ENCODE measurements at regions not wholly inside any gene's neighbourhood (a gene's known extent, or its start where the extent isn't known, plus 50 kb on each side); places are given as distances from the start of the nearest gene placed in this dataset.

GRCh38 chr6:48057601-48058000 lies 53.4 kb downstream of the PTCHD4 start:
- Histone ChIP-seq H3K9me3 (no peaks in the 10 kb centered on the region), H3K4me1 (no peaks in the 10 kb centered on the region), H3K27ac (no peak overlapping the region), H3K4me3 (no peak overlapping the region), H3K27me3 (no peaks in the 10 kb centered on the region), H3K36me3 (no peaks in the 10 kb centered on the region)
- ATAC-seq: no peak
- intact Hi-C loops (cut with DNase I): no loop called here
- no peak for DNase-seq
- TF ChIP-seq, protein P1, sequence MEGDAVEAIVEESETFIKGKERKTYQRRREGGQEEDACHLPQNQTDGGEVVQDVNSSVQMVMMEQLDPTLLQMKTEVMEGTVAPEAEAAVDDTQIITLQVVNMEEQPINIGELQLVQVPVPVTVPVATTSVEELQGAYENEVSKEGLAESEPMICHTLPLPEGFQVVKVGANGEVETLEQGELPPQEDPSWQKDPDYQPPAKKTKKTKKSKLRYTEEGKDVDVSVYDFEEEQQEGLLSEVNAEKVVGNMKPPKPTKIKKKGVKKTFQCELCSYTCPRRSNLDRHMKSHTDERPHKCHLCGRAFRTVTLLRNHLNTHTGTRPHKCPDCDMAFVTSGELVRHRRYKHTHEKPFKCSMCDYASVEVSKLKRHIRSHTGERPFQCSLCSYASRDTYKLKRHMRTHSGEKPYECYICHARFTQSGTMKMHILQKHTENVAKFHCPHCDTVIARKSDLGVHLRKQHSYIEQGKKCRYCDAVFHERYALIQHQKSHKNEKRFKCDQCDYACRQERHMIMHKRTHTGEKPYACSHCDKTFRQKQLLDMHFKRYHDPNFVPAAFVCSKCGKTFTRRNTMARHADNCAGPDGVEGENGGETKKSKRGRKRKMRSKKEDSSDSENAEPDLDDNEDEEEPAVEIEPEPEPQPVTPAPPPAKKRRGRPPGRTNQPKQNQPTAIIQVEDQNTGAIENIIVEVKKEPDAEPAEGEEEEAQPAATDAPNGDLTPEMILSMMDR (IDR thresholded peaks at IDR 0.05): no peak

- WGBS, 2 donors: 38 to 40% methylated on average over 2 of the region's 2 CpGs
- H3K27me3 ChIP-seq: no peaks in the 10 kb centered on the region
- H3K27ac ChIP-seq: peak overlapping the region in 1 of 10 donors; percentile 31
- peaks cover 0 to 7% (median 0%) of the 10 kb centered on the region in 9 donors for H3K4me1 ChIP-seq
- H3K4me3 ChIP-seq: no peak overlapping the region
- DNase-seq (no peak), ATAC-seq (peak in 1 of 8 donors; percentile 58)
- no peaks in the 10 kb centered on the region for H3K36me3 ChIP-seq
- intact Hi-C loops (cut with DNase I): no loop called here
- no peaks in the 10 kb centered on the region for H3K9me3 ChIP-seq
- TF ChIP-seq, protein P1 (IDR thresholded peaks at IDR 0.05): no peak
Measured at GRCh38 chr6:48048451-48049146, 62.4 kb downstream of the PTCHD4 start.

- TF ChIP-seq, protein P1 (IDR thresholded peaks at IDR 0.05): no peak
- H3K27me3 ChIP-seq: no peaks in the 10 kb centered on the region
- no peaks in the 10 kb centered on the region for H3K9me3 ChIP-seq
- DNase-seq: no peak
- WGBS, 2 donors: 67 to 78% methylated on average over 2 of the region's 2 CpGs
- ATAC-seq: no peak
- peaks cover 0 to 1% (median 0%) of the 10 kb centered on the region in 9 donors for H3K4me1 ChIP-seq
- H3K4me3 ChIP-seq: no peak overlapping the region
- no peak overlapping the region for H3K27ac ChIP-seq
- intact Hi-C loops (cut with DNase I): no loop called here
- no peaks in the 10 kb centered on the region for H3K36me3 ChIP-seq
Measured at GRCh38 chr6:48041894-48042293, 69.1 kb downstream of the PTCHD4 start.

- H3K36me3 ChIP-seq: no peaks in the 10 kb centered on the region
- ATAC-seq: peak in 1 of 8 donors; percentile 34
- peaks cover 0 to 5% (median 0%) of the 10 kb centered on the region in 9 donors for H3K4me1 ChIP-seq
- H3K27me3 ChIP-seq: no peaks in the 10 kb centered on the region
- H3K4me3 ChIP-seq: no peak overlapping the region
- peak overlapping the region in 1 of 10 donors; percentile 51 for H3K27ac ChIP-seq
- DNase-seq: no peak
- TF ChIP-seq, protein P1 (IDR thresholded peaks at IDR 0.05): no peak
- intact Hi-C loops (cut with DNase I): no loop called here
- no peaks in the 10 kb centered on the region for H3K9me3 ChIP-seq
- 74 to 80% methylated on average over 4 of the region's 4 CpGs for WGBS, 2 donors
Measured at GRCh38 chr6:48037946-48038345, 73.1 kb downstream of the PTCHD4 start.
